Vagina (tissue), 2 donors: ENCODE measurements at regions not wholly inside any gene's neighbourhood (a gene's known extent, or its start where the extent isn't known, plus 50 kb on each side); places are given as distances from the start of the nearest gene placed in this dataset.

Experiments
- CTCF ChIP-seq, 3 experiments: fragments of 450-650 bp in 2 of 3; fragments of 200-600 bp in 1 of 3; sonication (generic) in 1 of 3; IDR thresholded peaks; one replicate each; pipeline ENCODE4 v1.5.1; 2017 to 2019; ENCODE audit warnings: antibody characterized with exemption in 3 of 3, mild to moderate bottlenecking in 2 of 3, moderate library complexity in 2 of 3
- POLR2A ChIP-seq, 2 donors: fragments of 450-650 bp; IDR thresholded peaks; one replicate each; pipeline ENCODE4 v1.6.1; 2017; ENCODE audit warnings: antibody characterized with exemption in 2 of 2, mild to moderate bottlenecking in 2 of 2, moderate library complexity in 2 of 2
- POLR2AphosphoS5 ChIP-seq, 2 donors: sonication (generic); formaldehyde crosslinking; IDR thresholded peaks; one replicate each; pipeline ENCODE4 v1.9.0; 2017; ENCODE audit warnings: antibody characterized with exemption in 2 of 2, mild to moderate bottlenecking in 2 of 2, low read depth in 1 of 2; ENCODE audit not compliant: insufficient read depth in 1 of 2

GRCh38 chr16:54503011-54503855 is 216.6 kb upstream of the IRX3 start:
- TF ChIP-seq CTCF (IDR thresholded peaks at IDR 0.05) (no peak), POLR2AphosphoS5 (IDR thresholded peaks at IDR 0.05; ENCODE audit: insufficient read depth in 1 of 2, low read depth in 1 of 2) (no peak), POLR2A (IDR thresholded peaks at IDR 0.05) (no peak)
